Naive B cell (primary cell): ENCODE measurements at regions not wholly inside any gene's neighbourhood (a gene's known extent, or its start where the extent isn't known, plus 50 kb on each side); places are given as distances from the start of the nearest gene placed in this dataset.

ENCODE experiments used
- ATAC-seq, 2 donors: fragments of 150-1000 bp; cut with Tn5 transposase; 2 replicates each; pipeline ENCODE4 v1.10.0; 2021; ENCODE audit warnings: low read depth in 2 of 2, mild to moderate bottlenecking in 2 of 2, moderate library complexity in 2 of 2
- DNase-seq: peaks from one replicate; pipeline ENCODE4 v3.0.0; 2022
- H3K27ac Mint-ChIP-seq, 6 donors: one replicate each; pipeline ENCODE4 v1.8.0; 2020 to 2022; ENCODE audit warnings: mild to moderate bottlenecking in 6 of 6, mixed read lengths in 6 of 6, moderate library complexity in 5 of 6, inconsistent platforms in 2 of 6
- H3K27me3 Mint-ChIP-seq, 3 donors: one replicate each; pipeline ENCODE4 v1.8.0; 2021 to 2022; ENCODE audit warnings: mixed read lengths in 3 of 3, mild to moderate bottlenecking in 1 of 3
- H3K36me3 Mint-ChIP-seq, 2 donors: one replicate each; pipeline ENCODE4 v1.8.0; 2020 to 2022; ENCODE audit warnings: mixed read lengths in 2 of 2, inconsistent platforms in 1 of 2, mild to moderate bottlenecking in 1 of 2
- H3K4me1 Mint-ChIP-seq, 3 donors: one replicate each; pipeline ENCODE4 v1.8.0; 2020 to 2022; ENCODE audit warnings: mixed read lengths in 3 of 3, inconsistent platforms in 1 of 3, mild to moderate bottlenecking in 1 of 3, moderate library complexity in 1 of 3
- H3K4me3 Mint-ChIP-seq, 8 donors: one replicate each; pipeline ENCODE4 v1.8.0; 2020 to 2022; ENCODE audit warnings: mild to moderate bottlenecking in 8 of 8, mixed read lengths in 8 of 8, moderate library complexity in 8 of 8, inconsistent platforms in 2 of 8
- H3K9me3 Mint-ChIP-seq, 7 donors: one replicate each; pipeline ENCODE4 v1.8.0; 2020 to 2022; ENCODE audit warnings: mixed read lengths in 7 of 7, mild to moderate bottlenecking in 5 of 7, inconsistent platforms in 2 of 7, moderate library complexity in 1 of 7

- no peaks in the 10 kb centered on the region for H3K27me3 Mint-ChIP-seq
- peak overlapping the region; percentile 19 to 84 (median 67) for H3K4me3 Mint-ChIP-seq
- H3K9me3 Mint-ChIP-seq, result peaks cover 0 to 1% (median 0%) of the 10 kb centered on the region in 7 donors
- H3K36me3 Mint-ChIP-seq, result no peaks in the 10 kb centered on the region
- peaks cover 38 to 61% (median 42%) of the 10 kb centered on the region in 3 donors for H3K4me1 Mint-ChIP-seq
- ATAC-seq (peak; percentile 38 to 44), DNase-seq (no peak)
- H3K27ac Mint-ChIP-seq, result peak overlapping the region; percentile 74 to 95 (median 90)
Observed at GRCh38 chr13:22061371-22061805, 390.5 kb downstream of the FGF9 start.

GRCh38 chr13:22061806-22062391, 391.0 kb downstream of the FGF9 start:
- peaks cover 0 to 3% of the 10 kb centered on the region in 2 donors for H3K36me3 Mint-ChIP-seq
- H3K4me1 Mint-ChIP-seq, result peaks cover 42 to 66% (median 42%) of the 10 kb centered on the region in 3 donors
- H3K9me3 Mint-ChIP-seq, result peaks cover 0 to 3% (median 0%) of the 10 kb centered on the region in 7 donors
- peak; percentile 72 to 83 for ATAC-seq
- peak overlapping the region; percentile 19 to 84 (median 67) for H3K4me3 Mint-ChIP-seq
- peak; percentile 60 for DNase-seq
- H3K27me3 Mint-ChIP-seq, result no peaks in the 10 kb centered on the region
- peak overlapping the region; percentile 74 to 95 (median 90) for H3K27ac Mint-ChIP-seq

GRCh38 chr13:22062478-22063205, 391.8 kb downstream of the FGF9 start:
- Mint-ChIP-seq H3K4me3 (peak overlapping the region; percentile 19 to 84 (median 57)), H3K27me3 (no peaks in the 10 kb centered on the region), H3K4me1 (peaks cover 46 to 72% (median 46%) of the 10 kb centered on the region in 3 donors), H3K36me3 (peaks cover 0 to 4% of the 10 kb centered on the region in 2 donors), H3K9me3 (peaks cover 0 to 5% (median 0%) of the 10 kb centered on the region in 7 donors), H3K27ac (peak overlapping the region; percentile 74 to 95 (median 90))
- no peak for DNase-seq
- no peak for ATAC-seq

GRCh38 chr13:22063416-22064124, 392.7 kb downstream of the FGF9 start:
- H3K36me3 Mint-ChIP-seq, result peaks cover 0 to 4% of the 10 kb centered on the region in 2 donors
- peaks cover 46 to 81% (median 50%) of the 10 kb centered on the region in 3 donors for H3K4me1 Mint-ChIP-seq
- H3K9me3 Mint-ChIP-seq, result peaks cover 0 to 5% (median 0%) of the 10 kb centered on the region in 7 donors
- ATAC-seq (no peak), DNase-seq (no peak)
- H3K27ac Mint-ChIP-seq, result peak overlapping the region in 3 of 6 donors; percentile 36 to 91 (median 67)
- H3K4me3 Mint-ChIP-seq, result peak overlapping the region in 2 of 8 donors; percentile 18 to 40
- no peaks in the 10 kb centered on the region for H3K27me3 Mint-ChIP-seq

- peaks cover 0 to 5% (median 0%) of the 10 kb centered on the region in 7 donors for H3K9me3 Mint-ChIP-seq
- ATAC-seq (no peak), DNase-seq (no peak)
- peak overlapping the region in 1 of 8 donors; percentile 32 for H3K4me3 Mint-ChIP-seq
- peaks cover 0 to 4% of the 10 kb centered on the region in 2 donors for H3K36me3 Mint-ChIP-seq
- H3K27me3 Mint-ChIP-seq, result no peaks in the 10 kb centered on the region
- H3K27ac Mint-ChIP-seq, result peak overlapping the region in 2 of 6 donors; percentile 22 to 47
- peaks cover 38 to 72% (median 38%) of the 10 kb centered on the region in 3 donors for H3K4me1 Mint-ChIP-seq
Observed at GRCh38 chr13:22064854-22065620, 394.2 kb downstream of the FGF9 start.

- peaks cover 0 to 14% (median 2%) of the 10 kb centered on the region in 7 donors for H3K9me3 Mint-ChIP-seq
- H3K36me3 Mint-ChIP-seq, result no peaks in the 10 kb centered on the region
- peak overlapping the region in 3 of 6 donors; percentile 26 to 57 (median 49) for H3K27ac Mint-ChIP-seq
- no peaks in the 10 kb centered on the region for H3K27me3 Mint-ChIP-seq
- H3K4me1 Mint-ChIP-seq, result peaks cover 5 to 19% (median 18%) of the 10 kb centered on the region in 3 donors
- DNase-seq (peak; percentile 29), ATAC-seq (peak; percentile 88 to 90)
- peak overlapping the region in 2 of 8 donors; percentile 4 to 29 for H3K4me3 Mint-ChIP-seq
Observed at GRCh38 chr13:22073718-22074117, 402.8 kb downstream of the FGF9 start.

- DNase-seq, result no peak
- no peaks in the 10 kb centered on the region for H3K27me3 Mint-ChIP-seq
- peak overlapping the region in 3 of 6 donors; percentile 26 to 71 (median 26) for H3K27ac Mint-ChIP-seq
- no peak for ATAC-seq
- H3K9me3 Mint-ChIP-seq, result peaks cover 0 to 14% (median 3%) of the 10 kb centered on the region in 7 donors
- H3K36me3 Mint-ChIP-seq, result no peaks in the 10 kb centered on the region
- H3K4me3 Mint-ChIP-seq, result peak overlapping the region in 1 of 8 donors; percentile 29
- H3K4me1 Mint-ChIP-seq, result peaks cover 5 to 19% (median 18%) of the 10 kb centered on the region in 3 donors
Observed at GRCh38 chr13:22074403-22074802, 403.5 kb downstream of the FGF9 start.

GRCh38 chr13:22076658-22077057, 405.8 kb downstream of the FGF9 start:
- H3K4me3 Mint-ChIP-seq, result peak overlapping the region in 1 of 8 donors; percentile 7
- H3K27me3 Mint-ChIP-seq, result no peaks in the 10 kb centered on the region
- H3K27ac Mint-ChIP-seq, result peak overlapping the region in 3 of 6 donors; percentile 1 to 92 (median 16)
- H3K36me3 Mint-ChIP-seq, result no peaks in the 10 kb centered on the region
- DNase-seq, result no peak
- peaks cover 2 to 19% (median 16%) of the 10 kb centered on the region in 3 donors for H3K4me1 Mint-ChIP-seq
- ATAC-seq, result peak; percentile 28 to 29
- H3K9me3 Mint-ChIP-seq, result peaks cover 0 to 14% (median 4%) of the 10 kb centered on the region in 7 donors

- no peak for DNase-seq
Observed at GRCh38 chr13:22077205-22077683, 406.4 kb downstream of the FGF9 start.

GRCh38 chr13:22077764-22078163, 406.9 kb downstream of the FGF9 start:
- no peak for DNase-seq
- Mint-ChIP-seq H3K9me3 (peaks cover 0 to 14% (median 4%) of the 10 kb centered on the region in 7 donors), H3K27me3 (peaks cover 0 to 7% (median 0%) of the 10 kb centered on the region in 3 donors), H3K4me1 (peaks cover 0 to 20% (median 12%) of the 10 kb centered on the region in 3 donors), H3K4me3 (no peak overlapping the region), H3K27ac (no peak overlapping the region), H3K36me3 (no peaks in the 10 kb centered on the region)
- no peak for ATAC-seq

More at GRCh38 chr13:22077205-22077683, 406.4 kb downstream of the FGF9 start:
- H3K9me3 Mint-ChIP-seq, result peaks cover 0 to 14% (median 4%) of the 10 kb centered on the region in 7 donors
- no peak overlapping the region for H3K4me3 Mint-ChIP-seq
- H3K36me3 Mint-ChIP-seq, result no peaks in the 10 kb centered on the region
- H3K4me1 Mint-ChIP-seq, result peaks cover 0 to 19% (median 16%) of the 10 kb centered on the region in 3 donors
- ATAC-seq, result no peak
- H3K27ac Mint-ChIP-seq, result no peak overlapping the region
- peaks cover 0 to 2% (median 0%) of the 10 kb centered on the region in 3 donors for H3K27me3 Mint-ChIP-seq

- DNase-seq (no peak), ATAC-seq (no peak)
- Mint-ChIP-seq H3K4me3 (no peak overlapping the region), H3K9me3 (peaks cover 0 to 4% (median under 1%) of the 10 kb centered on the region in 7 donors), H3K27ac (peak overlapping the region in 1 of 6 donors; percentile 71), H3K27me3 (peaks cover 0 to 8% (median 0%) of the 10 kb centered on the region in 3 donors), H3K36me3 (no peaks in the 10 kb centered on the region), H3K4me1 (peaks cover 0 to 6% (median 5%) of the 10 kb centered on the region in 3 donors)
Observed at GRCh38 chr13:22079961-22080360, 409.1 kb downstream of the FGF9 start.

GRCh38 chr13:22080832-22081231, 410.0 kb downstream of the FGF9 start:
- no peak for ATAC-seq

More at GRCh38 chr13:22080832-22081231, 410.0 kb downstream of the FGF9 start:
- no peaks in the 10 kb centered on the region for H3K36me3 Mint-ChIP-seq
- peaks cover 4 to 10% (median 5%) of the 10 kb centered on the region in 3 donors for H3K4me1 Mint-ChIP-seq
- DNase-seq, result no peak
- no peak overlapping the region for H3K27ac Mint-ChIP-seq
- H3K9me3 Mint-ChIP-seq, result peaks cover 0 to 4% (median 0%) of the 10 kb centered on the region in 7 donors
- no peak overlapping the region for H3K4me3 Mint-ChIP-seq
- peaks cover 0 to 8% (median 0%) of the 10 kb centered on the region in 3 donors for H3K27me3 Mint-ChIP-seq
